ENCODE measurements at regions not wholly inside any gene's neighbourhood (a gene's known extent, or its start where the extent isn't known, plus 50 kb on each side); places are given as distances from the start of the nearest gene placed in this dataset.

DNA sequence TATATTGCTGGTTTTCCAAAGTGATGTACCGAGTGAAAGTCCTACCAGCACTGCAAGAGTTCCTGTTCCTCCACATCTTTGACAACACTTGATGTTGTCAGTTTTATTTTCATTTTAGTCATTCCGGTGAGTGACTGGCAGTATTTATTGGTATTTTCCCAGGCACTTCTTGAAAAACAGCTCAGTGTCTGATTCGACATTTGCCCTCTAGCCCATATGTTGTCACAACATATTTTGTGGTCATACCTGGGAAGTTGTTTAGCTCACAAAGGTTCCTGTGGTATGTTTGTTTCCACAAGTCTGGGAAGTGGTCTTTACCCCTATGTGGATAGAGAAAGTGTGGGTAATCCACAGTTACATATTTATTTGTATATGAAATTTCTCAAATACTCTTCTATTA lies 463.6 kb downstream of the HAPSTR1 start:
- H3K9me3 ChIP-seq (replicated peaks; ENCODE audit: insufficient read depth, low read length), result no peaks in the 10 kb centered on the region; the same call in 1 of the 2 replicates
- H3K4me2 ChIP-seq (ENCODE audit: low read depth, low read length), result no peak overlapping the region
- no peaks in the 10 kb centered on the region for H3K9me2 ChIP-seq (replicated peaks; ENCODE audit: insufficient read depth, low read length)
- no peaks in the 10 kb centered on the region for H3K4me1 ChIP-seq (ENCODE audit: low read length)
- H3K4me3 ChIP-seq (ENCODE audit: low read length), result no peak overlapping the region
- H3K27me3 ChIP-seq (replicated peaks; ENCODE audit: insufficient read depth, low read length), result no peaks in the 10 kb centered on the region
- H3F3A ChIP-seq (ENCODE audit: insufficient read depth, low read length), result no peaks in the 10 kb centered on the region
- TF ChIP-seq, protein P1, sequence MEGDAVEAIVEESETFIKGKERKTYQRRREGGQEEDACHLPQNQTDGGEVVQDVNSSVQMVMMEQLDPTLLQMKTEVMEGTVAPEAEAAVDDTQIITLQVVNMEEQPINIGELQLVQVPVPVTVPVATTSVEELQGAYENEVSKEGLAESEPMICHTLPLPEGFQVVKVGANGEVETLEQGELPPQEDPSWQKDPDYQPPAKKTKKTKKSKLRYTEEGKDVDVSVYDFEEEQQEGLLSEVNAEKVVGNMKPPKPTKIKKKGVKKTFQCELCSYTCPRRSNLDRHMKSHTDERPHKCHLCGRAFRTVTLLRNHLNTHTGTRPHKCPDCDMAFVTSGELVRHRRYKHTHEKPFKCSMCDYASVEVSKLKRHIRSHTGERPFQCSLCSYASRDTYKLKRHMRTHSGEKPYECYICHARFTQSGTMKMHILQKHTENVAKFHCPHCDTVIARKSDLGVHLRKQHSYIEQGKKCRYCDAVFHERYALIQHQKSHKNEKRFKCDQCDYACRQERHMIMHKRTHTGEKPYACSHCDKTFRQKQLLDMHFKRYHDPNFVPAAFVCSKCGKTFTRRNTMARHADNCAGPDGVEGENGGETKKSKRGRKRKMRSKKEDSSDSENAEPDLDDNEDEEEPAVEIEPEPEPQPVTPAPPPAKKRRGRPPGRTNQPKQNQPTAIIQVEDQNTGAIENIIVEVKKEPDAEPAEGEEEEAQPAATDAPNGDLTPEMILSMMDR (IDR thresholded peaks at IDR 0.05; ENCODE audit: low read length), result no peak
- TF ChIP-seq EZH2 (optimal IDR thresholded peaks at IDR 0.05; ENCODE audit: low read depth, low read length), result no peak
- TF ChIP-seq EZH2phosphoT487 (IDR thresholded peaks at IDR 0.05; ENCODE audit: low read length), result no peak
- no peak overlapping the region for H2AFZ ChIP-seq (ENCODE audit: low read length)
- DNase-seq, result no peak
- H3K27ac ChIP-seq (ENCODE audit: low read length), result no peak overlapping the region
- H3K79me2 ChIP-seq (ENCODE audit: low read length), result no peaks in the 10 kb centered on the region
- H3K36me3 ChIP-seq (replicated peaks; ENCODE audit: insufficient read depth, low read length), result no peaks in the 10 kb centered on the region
- no peak overlapping the region for H3K9ac ChIP-seq (ENCODE audit: low read length)
- H4K20me1 ChIP-seq (ENCODE audit: insufficient read depth, low read length), result no peaks in the 10 kb centered on the region

DNA sequence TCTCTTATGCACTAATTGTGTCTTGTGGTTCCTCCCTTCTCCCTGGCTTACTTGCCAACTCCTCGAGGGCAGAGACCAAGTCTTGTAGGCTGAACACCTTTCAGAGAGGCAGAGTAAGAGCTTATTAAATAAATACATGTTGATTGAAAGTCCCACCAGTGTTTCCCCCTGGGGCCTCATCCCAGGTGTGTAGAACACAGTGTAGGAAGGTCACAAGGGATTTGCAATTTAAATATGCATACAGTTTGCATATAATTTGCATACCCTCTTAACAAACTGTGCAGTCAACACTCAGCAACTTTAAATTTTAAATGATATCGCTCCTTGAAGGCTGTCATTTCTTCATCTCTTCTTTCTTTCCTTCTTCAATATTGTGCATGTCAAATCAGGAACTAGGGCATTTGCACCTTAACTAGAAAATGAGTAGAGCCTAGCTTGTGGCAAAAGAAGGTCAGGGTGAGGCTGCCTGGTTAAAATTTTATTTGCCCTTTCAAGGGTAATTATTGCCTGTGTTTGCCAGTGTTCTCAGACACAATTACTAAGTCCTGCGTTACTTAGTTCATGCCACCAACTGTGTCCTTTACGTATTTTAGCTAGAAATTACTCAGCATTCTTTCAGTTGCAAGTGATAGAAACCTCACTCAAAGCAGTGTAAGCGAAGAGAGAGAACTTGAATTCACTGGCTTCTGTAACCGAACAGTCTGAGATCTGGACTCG lies 465.7 kb downstream of the HAPSTR1 start:
- Histone ChIP-seq H3F3A (ENCODE audit: insufficient read depth, low read length) (no peaks in the 10 kb centered on the region), H3K9me3 (replicated peaks; ENCODE audit: insufficient read depth, low read length) (no peaks in the 10 kb centered on the region; the same call in 1 of the 2 replicates), H3K4me2 (ENCODE audit: low read depth, low read length) (no peak overlapping the region), H3K79me2 (ENCODE audit: low read length) (no peaks in the 10 kb centered on the region), H3K27ac (ENCODE audit: low read length) (no peak overlapping the region), H3K9me2 (replicated peaks; ENCODE audit: insufficient read depth, low read length) (no peaks in the 10 kb centered on the region), H3K4me3 (ENCODE audit: low read length) (no peak overlapping the region), H2AFZ (ENCODE audit: low read length) (no peak overlapping the region), H4K20me1 (ENCODE audit: insufficient read depth, low read length) (no peaks in the 10 kb centered on the region), H3K9ac (ENCODE audit: low read length) (no peak overlapping the region), H3K27me3 (replicated peaks; ENCODE audit: insufficient read depth, low read length) (no peaks in the 10 kb centered on the region), H3K36me3 (replicated peaks; ENCODE audit: insufficient read depth, low read length) (no peaks in the 10 kb centered on the region), H3K4me1 (ENCODE audit: low read length) (no peaks in the 10 kb centered on the region)
- no peak for DNase-seq
- TF ChIP-seq, protein P1 (IDR thresholded peaks at IDR 0.05; ENCODE audit: low read length), result no peak
- TF ChIP-seq EZH2phosphoT487 (IDR thresholded peaks at IDR 0.05; ENCODE audit: low read length), result no peak
- no peak for TF ChIP-seq EZH2 (optimal IDR thresholded peaks at IDR 0.05; ENCODE audit: low read depth, low read length)

DNA sequence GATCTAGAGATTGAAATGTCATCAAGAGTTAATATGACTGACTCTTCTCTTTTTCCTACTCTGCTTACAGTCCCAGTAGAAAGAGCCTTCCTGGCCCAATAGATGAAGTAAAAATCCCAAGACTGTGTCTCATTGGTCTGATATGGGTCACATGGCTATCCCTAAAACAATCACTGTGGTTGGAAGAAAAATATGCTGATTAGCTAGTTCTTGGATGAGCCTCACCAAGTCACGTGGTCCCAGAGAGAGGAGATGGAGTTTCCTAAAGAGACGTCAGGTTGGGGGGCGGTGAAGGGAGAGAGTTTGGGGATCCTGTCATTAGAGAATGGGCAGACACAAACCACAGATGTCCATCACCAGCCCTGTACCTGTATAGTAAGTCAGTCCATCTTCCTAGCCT lies 466.3 kb downstream of the HAPSTR1 start:
- Histone ChIP-seq H2AFZ (ENCODE audit: low read length) (no peak overlapping the region), H3K9ac (ENCODE audit: low read length) (no peak overlapping the region), H3K79me2 (ENCODE audit: low read length) (no peaks in the 10 kb centered on the region), H3F3A (ENCODE audit: insufficient read depth, low read length) (no peaks in the 10 kb centered on the region), H3K27me3 (replicated peaks; ENCODE audit: insufficient read depth, low read length) (no peaks in the 10 kb centered on the region), H3K27ac (ENCODE audit: low read length) (no peak overlapping the region), H3K36me3 (replicated peaks; ENCODE audit: insufficient read depth, low read length) (no peaks in the 10 kb centered on the region), H3K4me2 (ENCODE audit: low read depth, low read length) (no peak overlapping the region), H3K9me3 (replicated peaks; ENCODE audit: insufficient read depth, low read length) (no peaks in the 10 kb centered on the region), H4K20me1 (ENCODE audit: insufficient read depth, low read length) (no peaks in the 10 kb centered on the region), H3K9me2 (replicated peaks; ENCODE audit: insufficient read depth, low read length) (no peaks in the 10 kb centered on the region), H3K4me1 (ENCODE audit: low read length) (no peaks in the 10 kb centered on the region), H3K4me3 (ENCODE audit: low read length) (no peak overlapping the region)
- TF ChIP-seq EZH2 (optimal IDR thresholded peaks at IDR 0.05; ENCODE audit: low read depth, low read length) (no peak), EZH2phosphoT487 (IDR thresholded peaks at IDR 0.05; ENCODE audit: low read length) (no peak)
- TF ChIP-seq, protein P1 (IDR thresholded peaks at IDR 0.05; ENCODE audit: low read length), result no peak
- no peak for DNase-seq
